ENCODE measurements at regions not wholly inside any gene's neighbourhood (a gene's known extent, or its start where the extent isn't known, plus 50 kb on each side); places are given as distances from the start of the nearest gene placed in this dataset.

DNA sequence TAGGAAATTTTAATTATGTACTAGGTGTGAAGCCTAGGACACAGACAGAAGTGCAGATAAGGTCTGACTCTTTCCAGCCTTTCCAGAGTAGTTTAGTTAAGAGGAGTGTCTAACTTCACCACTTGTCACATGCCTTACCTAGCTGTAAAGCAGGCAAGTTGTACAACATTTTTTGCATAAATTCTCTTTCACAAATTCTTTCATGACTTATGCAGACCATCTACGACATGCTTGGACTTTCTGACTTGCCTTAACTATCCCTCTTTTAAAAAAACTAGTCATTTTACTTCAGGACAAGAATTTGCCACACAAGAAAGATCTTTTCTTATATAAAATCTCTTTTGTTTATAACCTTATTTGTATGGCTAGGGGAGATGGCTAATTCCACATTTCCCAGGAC is 1273.6 kb upstream of the SLC39A10 start:
- TF ChIP-seq, protein P1, sequence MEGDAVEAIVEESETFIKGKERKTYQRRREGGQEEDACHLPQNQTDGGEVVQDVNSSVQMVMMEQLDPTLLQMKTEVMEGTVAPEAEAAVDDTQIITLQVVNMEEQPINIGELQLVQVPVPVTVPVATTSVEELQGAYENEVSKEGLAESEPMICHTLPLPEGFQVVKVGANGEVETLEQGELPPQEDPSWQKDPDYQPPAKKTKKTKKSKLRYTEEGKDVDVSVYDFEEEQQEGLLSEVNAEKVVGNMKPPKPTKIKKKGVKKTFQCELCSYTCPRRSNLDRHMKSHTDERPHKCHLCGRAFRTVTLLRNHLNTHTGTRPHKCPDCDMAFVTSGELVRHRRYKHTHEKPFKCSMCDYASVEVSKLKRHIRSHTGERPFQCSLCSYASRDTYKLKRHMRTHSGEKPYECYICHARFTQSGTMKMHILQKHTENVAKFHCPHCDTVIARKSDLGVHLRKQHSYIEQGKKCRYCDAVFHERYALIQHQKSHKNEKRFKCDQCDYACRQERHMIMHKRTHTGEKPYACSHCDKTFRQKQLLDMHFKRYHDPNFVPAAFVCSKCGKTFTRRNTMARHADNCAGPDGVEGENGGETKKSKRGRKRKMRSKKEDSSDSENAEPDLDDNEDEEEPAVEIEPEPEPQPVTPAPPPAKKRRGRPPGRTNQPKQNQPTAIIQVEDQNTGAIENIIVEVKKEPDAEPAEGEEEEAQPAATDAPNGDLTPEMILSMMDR (IDR thresholded peaks at IDR 0.05) = no peak
- WGBS (ENCODE audit: insufficient coverage) = no CpG with 5 or more reads among the region's 1 CpG
- no peaks in the 10 kb centered on the region for H3K27me3 ChIP-seq (ENCODE audit: control insufficient read depth in 2 of 2, insufficient read depth in 2 of 2, low read length in 2 of 2)
- no peaks in the 10 kb centered on the region for H3K36me3 ChIP-seq (replicated peaks in 1 of 2; ENCODE audit: control insufficient read depth in 1 of 2, insufficient read depth in 2 of 2, low read length in 2 of 2)
- peaks cover 14 to 35% of the 10 kb centered on the region in 2 donors for H3K9me3 ChIP-seq (replicated peaks in 1 of 2; ENCODE audit: control insufficient read depth in 1 of 2, insufficient read depth in 1 of 2, low read length in 2 of 2)
- Mint-ChIP-seq H3K27me3 (ENCODE audit: low read depth in 3 of 3) (no peaks in the 10 kb centered on the region), H3K36me3 (no peaks in the 10 kb centered on the region), H3K27ac (no peak overlapping the region), H3K4me3 (no peak overlapping the region), H3K4me1 (no peaks in the 10 kb centered on the region), H3K9me3 (peaks cover 0 to 16% (median 11%) of the 10 kb centered on the region in 7 donors)
- no peak overlapping the region for H3K4me3 ChIP-seq (replicated peaks in 1 of 3; ENCODE audit: low read depth in 2 of 3, low read length in 3 of 3)
- no peak overlapping the region for H3K27ac ChIP-seq (ENCODE audit: low read depth in 1 of 2, low read length in 2 of 2)
- no peak overlapping the region for H2AFZ ChIP-seq (ENCODE audit: insufficient read depth, low read depth, low read length, poor library complexity, severe bottlenecking)
- H3K4me1 ChIP-seq (ENCODE audit: control insufficient read depth in 1 of 2, insufficient read depth in 2 of 2, low read length in 2 of 2) = no peaks in the 10 kb centered on the region
- H4K20me1 ChIP-seq (ENCODE audit: insufficient read depth, low read length) = no peaks in the 10 kb centered on the region
- intact Hi-C loops (cut with micrococcal nuclease) = no loop called here
- H3K4me2 ChIP-seq (replicated peaks; ENCODE audit: extremely low read depth, low read length, poor library complexity, severe bottlenecking) = no peak overlapping the region
- no peak for DNase-seq
- H3K79me2 ChIP-seq (ENCODE audit: insufficient read depth, low read length) = no peaks in the 10 kb centered on the region
- no peak overlapping the region for H3K9ac ChIP-seq (ENCODE audit: insufficient read depth, low read length, poor library complexity, severe bottlenecking)

DNA sequence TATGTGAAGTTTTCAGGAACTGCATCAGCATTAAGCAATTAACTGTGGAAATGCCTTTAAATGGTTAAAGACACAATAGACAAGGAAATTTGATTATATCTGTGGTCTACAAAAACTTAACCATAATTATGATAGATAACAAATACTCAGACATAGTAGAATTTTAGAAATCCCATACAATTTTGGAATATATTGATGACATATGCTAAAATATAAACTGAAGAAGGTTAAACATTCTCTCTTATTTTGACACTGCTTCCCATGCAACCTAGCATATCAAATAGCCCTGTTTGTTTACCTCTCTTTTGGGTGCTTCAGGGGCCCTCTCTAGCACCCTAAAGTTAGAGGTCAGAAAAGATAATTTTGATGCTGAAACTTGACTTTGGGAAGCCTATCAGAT is 1274.8 kb upstream of the SLC39A10 start:
- Histone ChIP-seq H3K9me3 (replicated peaks in 1 of 2; ENCODE audit: control insufficient read depth in 1 of 2, insufficient read depth in 1 of 2, low read length in 2 of 2) (peaks cover 14 to 35% of the 10 kb centered on the region in 2 donors), H2AFZ (ENCODE audit: insufficient read depth, low read depth, low read length, poor library complexity, severe bottlenecking) (no peak overlapping the region), H3K27ac (ENCODE audit: low read depth in 1 of 2, low read length in 2 of 2) (no peak overlapping the region), H3K27me3 (ENCODE audit: control insufficient read depth in 2 of 2, insufficient read depth in 2 of 2, low read length in 2 of 2) (no peaks in the 10 kb centered on the region), H3K9ac (ENCODE audit: insufficient read depth, low read length, poor library complexity, severe bottlenecking) (no peak overlapping the region), H3K4me2 (replicated peaks; ENCODE audit: extremely low read depth, low read length, poor library complexity, severe bottlenecking) (no peak overlapping the region), H3K4me1 (ENCODE audit: control insufficient read depth in 1 of 2, insufficient read depth in 2 of 2, low read length in 2 of 2) (no peaks in the 10 kb centered on the region), H4K20me1 (ENCODE audit: insufficient read depth, low read length) (no peaks in the 10 kb centered on the region), H3K4me3 (replicated peaks in 1 of 3; ENCODE audit: low read depth in 2 of 3, low read length in 3 of 3) (no peak overlapping the region), H3K79me2 (ENCODE audit: insufficient read depth, low read length) (no peaks in the 10 kb centered on the region), H3K36me3 (replicated peaks in 1 of 2; ENCODE audit: control insufficient read depth in 1 of 2, insufficient read depth in 2 of 2, low read length in 2 of 2) (no peaks in the 10 kb centered on the region)
- Mint-ChIP-seq H3K4me1 (no peaks in the 10 kb centered on the region), H3K27me3 (ENCODE audit: low read depth in 3 of 3) (no peaks in the 10 kb centered on the region), H3K4me3 (no peak overlapping the region), H3K36me3 (no peaks in the 10 kb centered on the region), H3K27ac (no peak overlapping the region), H3K9me3 (peaks cover 0 to 16% (median 11%) of the 10 kb centered on the region in 7 donors)
- TF ChIP-seq, protein P1 (IDR thresholded peaks at IDR 0.05) = no peak
- intact Hi-C loops (cut with micrococcal nuclease) = no loop called here
- no peak for DNase-seq

Data from CD14-positive monocyte (primary cell).